ENCODE measurements at regions not wholly inside any gene's neighbourhood (a gene's known extent, or its start where the extent isn't known, plus 50 kb on each side); places are given as distances from the start of the nearest gene placed in this dataset.

DNA sequence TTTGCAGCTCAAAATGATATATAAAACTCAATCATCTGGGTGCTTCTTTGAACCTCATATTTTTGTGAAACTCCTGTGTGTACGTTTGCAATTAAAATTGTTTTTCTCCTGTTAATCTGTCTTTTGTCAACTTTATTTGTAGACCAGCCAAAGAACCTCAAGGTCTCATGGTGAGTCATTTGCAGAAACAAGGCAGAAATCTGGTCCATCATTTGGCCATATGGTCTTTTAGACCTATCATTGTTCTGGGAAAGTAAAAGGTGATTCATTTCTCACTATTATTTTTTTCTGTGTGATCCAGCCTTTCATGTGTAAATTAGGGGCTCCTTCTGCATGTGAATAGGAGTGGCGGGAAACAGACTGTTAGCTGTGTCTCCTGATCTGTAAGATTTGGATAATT, 399.1 kb upstream of the DDI1 start:
- TF ChIP-seq ZFX (IDR thresholded peaks at IDR 0.05), result no peak
- TF ChIP-seq, protein P1, sequence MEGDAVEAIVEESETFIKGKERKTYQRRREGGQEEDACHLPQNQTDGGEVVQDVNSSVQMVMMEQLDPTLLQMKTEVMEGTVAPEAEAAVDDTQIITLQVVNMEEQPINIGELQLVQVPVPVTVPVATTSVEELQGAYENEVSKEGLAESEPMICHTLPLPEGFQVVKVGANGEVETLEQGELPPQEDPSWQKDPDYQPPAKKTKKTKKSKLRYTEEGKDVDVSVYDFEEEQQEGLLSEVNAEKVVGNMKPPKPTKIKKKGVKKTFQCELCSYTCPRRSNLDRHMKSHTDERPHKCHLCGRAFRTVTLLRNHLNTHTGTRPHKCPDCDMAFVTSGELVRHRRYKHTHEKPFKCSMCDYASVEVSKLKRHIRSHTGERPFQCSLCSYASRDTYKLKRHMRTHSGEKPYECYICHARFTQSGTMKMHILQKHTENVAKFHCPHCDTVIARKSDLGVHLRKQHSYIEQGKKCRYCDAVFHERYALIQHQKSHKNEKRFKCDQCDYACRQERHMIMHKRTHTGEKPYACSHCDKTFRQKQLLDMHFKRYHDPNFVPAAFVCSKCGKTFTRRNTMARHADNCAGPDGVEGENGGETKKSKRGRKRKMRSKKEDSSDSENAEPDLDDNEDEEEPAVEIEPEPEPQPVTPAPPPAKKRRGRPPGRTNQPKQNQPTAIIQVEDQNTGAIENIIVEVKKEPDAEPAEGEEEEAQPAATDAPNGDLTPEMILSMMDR (conservative IDR thresholded peaks at IDR 0.05), result peak; percentile 15

DNA sequence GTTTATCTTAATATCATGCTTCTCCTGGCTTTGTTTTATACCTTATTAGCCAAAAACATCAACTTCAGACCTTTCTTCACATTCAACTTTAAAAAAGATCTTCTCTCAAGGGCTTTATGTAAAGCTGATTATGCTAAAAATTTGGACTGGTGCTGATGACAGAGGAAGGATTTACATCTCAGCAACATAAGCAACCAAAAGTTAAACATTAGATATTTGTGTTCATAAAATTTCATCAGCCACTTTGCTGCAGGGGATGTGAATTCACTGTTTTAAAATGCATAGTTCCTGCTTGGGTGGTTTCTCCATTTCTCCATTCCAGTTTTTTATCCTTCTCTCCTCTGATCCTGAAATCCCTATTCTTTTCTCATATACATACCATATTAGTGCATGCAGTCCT, 398.6 kb upstream of the DDI1 start:
- no peak for TF ChIP-seq ZFX (IDR thresholded peaks at IDR 0.05)
- TF ChIP-seq, protein P1 (conservative IDR thresholded peaks at IDR 0.05), result no peak
- H3K27ac ChIP-seq, result no peak overlapping the region

More for the DNA sequence above, 399.1 kb upstream of the DDI1 start:
- H3K27ac ChIP-seq, result no peak overlapping the region

DNA sequence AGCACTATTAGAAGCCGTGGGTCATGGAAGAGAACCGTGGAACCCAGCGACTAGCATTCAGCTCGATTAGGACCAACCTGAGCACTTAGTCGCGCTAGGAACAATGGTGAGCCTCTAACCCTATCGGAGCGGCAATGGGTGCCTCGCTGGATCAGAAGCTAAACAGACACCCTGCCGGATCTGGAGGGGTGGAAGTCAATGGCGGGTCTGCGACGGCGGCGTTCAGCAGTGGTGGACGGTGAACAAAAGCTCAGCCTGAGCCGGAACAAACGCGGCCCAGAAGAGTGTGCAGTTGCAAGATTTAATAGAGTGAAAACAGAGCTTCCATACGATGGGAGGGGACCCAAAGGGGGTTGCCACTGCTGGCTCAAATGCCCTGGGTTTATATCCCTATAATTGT, 391.8 kb upstream of the DDI1 start:
- H3K27ac ChIP-seq, result no peak overlapping the region
- TF ChIP-seq, protein P1 (conservative IDR thresholded peaks at IDR 0.05), result no peak
- TF ChIP-seq ZFX (IDR thresholded peaks at IDR 0.05), result no peak

DNA sequence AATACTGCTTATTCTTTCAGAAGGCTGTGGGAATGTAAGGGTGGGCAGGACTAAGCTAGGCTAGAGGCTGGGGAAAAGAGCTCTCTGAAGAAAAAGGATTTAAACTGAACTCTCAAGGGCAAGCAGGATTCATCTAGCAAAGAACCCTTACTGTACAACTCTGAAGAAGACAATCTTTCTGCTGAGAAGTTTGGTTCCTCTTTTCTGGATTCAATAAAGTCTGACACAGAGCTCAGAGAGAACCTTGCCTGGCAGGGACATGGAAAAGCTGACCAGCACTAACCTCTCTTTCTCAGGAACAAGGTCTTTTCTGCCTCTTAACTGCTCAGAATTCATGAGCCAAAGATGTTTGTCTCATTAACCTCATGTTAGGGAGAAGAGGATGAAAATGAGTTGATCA, 388.4 kb upstream of the DDI1 start:
- no peak overlapping the region for H3K27ac ChIP-seq
- TF ChIP-seq, protein P1 (conservative IDR thresholded peaks at IDR 0.05), result no peak

DNA sequence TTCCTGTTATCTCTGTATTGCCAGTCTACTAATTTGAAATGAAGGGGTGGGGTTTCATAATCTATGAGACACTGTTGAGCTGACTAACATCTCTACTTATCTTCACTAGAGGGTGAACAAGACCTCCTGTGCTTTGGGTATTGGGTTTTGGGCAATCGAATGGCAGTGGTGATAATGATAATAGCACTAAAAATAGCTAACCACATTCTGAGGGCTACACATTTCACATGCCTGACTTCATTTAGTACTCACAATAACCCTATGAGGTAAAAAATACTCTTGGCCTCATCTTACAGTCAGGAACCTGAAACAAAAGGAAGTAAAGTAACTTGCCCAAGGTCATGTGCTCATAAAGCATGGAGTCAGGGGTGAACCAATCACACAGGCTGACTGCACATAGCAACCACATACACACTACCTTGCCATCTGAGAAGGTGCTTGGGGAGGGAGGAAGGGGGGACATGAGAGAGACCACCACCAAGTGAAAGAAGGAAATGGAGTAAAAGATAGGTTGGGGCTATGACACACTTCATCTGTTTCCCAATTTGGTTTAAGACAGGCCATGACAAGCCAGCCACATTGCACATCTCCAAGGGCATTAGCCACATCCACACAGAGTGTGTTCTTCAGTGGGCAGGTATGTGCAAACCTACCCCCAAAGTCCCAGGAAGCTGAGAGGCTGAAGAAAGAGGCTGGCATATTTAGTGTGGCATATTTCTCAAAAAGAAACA, 387.6 kb upstream of the DDI1 start:
- TF ChIP-seq, protein P1 (conservative IDR thresholded peaks at IDR 0.05), result no peak
- TF ChIP-seq ZFX (IDR thresholded peaks at IDR 0.05), result no peak

DNA sequence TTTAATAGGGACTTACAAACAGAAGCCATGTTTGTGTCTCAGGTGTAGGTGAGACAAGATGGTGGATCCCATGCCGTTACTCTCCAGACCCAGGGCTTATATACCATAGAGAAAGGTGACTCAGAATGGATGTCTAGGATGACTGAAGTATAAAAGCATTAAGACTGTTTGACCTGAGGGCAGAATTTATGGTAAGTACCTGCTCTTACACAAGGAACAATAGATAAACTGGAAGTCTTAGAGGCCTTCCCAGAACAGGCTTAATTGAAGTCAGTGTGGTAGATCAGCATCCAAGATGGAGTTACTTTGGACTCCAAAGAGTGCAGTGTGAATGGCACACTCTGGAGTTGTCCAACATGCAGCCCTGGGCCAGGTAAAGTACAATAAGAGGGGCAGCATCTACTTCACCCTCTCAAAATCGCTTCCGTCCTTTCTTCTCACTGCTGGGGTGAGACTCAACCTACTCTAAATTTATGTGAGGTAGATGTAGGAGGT, 387.0 kb upstream of the DDI1 start:
- H3K27ac ChIP-seq, result no peak overlapping the region
- TF ChIP-seq, protein P1 (conservative IDR thresholded peaks at IDR 0.05), result no peak
- TF ChIP-seq ZFX (IDR thresholded peaks at IDR 0.05), result no peak

More for the DNA sequence above, 387.6 kb upstream of the DDI1 start:
- no peak overlapping the region for H3K27ac ChIP-seq

DNA sequence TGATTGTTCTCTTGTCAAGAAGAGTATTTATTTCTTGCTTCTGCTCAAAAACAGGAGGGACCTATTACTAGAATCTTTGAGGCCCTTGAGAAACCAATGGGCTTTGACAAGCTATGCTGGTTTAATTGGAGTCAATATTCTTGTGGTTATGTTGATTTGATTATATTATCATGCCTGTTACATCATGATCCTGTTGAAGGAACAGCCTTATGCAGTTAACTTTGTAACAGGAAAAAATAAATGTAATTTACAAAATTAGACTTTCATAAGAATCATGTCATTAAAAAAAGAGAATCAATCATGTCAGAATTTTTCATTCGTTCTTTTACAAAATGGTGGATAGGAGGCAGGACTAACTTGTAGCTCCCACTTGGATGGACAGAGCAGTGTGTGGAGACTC, 386.1 kb upstream of the DDI1 start:
- TF ChIP-seq, protein P1 (conservative IDR thresholded peaks at IDR 0.05), result no peak
- TF ChIP-seq ZFX (IDR thresholded peaks at IDR 0.05), result no peak
- H3K27ac ChIP-seq, result no peak overlapping the region
